ENCODE measurements at regions not wholly inside any gene's neighbourhood (a gene's known extent, or its start where the extent isn't known, plus 50 kb on each side); places are given as distances from the start of the nearest gene placed in this dataset.

DNA sequence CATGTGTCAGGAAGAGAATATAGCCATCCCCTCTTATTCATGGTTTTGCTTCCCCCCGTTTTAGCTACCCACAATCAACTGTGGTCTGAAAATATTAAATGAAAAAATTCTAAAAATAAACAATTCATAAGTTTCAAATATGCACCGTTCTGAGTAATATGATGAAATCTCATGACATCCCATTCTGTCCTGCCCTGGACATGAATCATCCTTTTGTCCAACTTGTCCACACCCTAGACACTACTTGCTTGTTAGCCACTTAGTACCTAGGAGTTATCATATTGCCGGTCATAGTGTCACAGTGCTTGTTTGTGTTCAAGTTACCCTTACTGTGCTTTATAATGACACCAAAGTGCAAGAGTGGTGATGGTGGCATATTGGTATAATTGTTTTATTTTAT lies 113.5 kb downstream of the CAAP1 start:
- Mint-ChIP-seq H3K27me3 (ENCODE audit: insufficient read depth, unreplicated experiment) (no peaks in the 10 kb centered on the region), H3K36me3 (ENCODE audit: insufficient read depth, unreplicated experiment) (no peaks in the 10 kb centered on the region), H3K4me3 (ENCODE audit: unreplicated experiment) (no peak overlapping the region), H3K9me3 (ENCODE audit: unreplicated experiment) (no peaks in the 10 kb centered on the region), H3K4me1 (ENCODE audit: insufficient read depth, unreplicated experiment) (peaks cover 16% of the 10 kb centered on the region), H3K27ac (ENCODE audit: low read depth, unreplicated experiment) (peak overlapping the region; percentile 85)
- ChIA-PET CTCF (no interaction called here), POLR2A (interaction anchor here (1.7 kb wide), 1 partner anchor 10 kb away, joined by 7 read pairs; no protein-coding TSS in a partner anchor)
- DNase-seq (ENCODE audit: unreplicated experiment): peak; percentile 61
- no TSS peak for BruUV-seq (replicated peaks)
- intact Hi-C loops (cut with micrococcal nuclease): no loop called here
- TF ChIP-seq, protein P1, sequence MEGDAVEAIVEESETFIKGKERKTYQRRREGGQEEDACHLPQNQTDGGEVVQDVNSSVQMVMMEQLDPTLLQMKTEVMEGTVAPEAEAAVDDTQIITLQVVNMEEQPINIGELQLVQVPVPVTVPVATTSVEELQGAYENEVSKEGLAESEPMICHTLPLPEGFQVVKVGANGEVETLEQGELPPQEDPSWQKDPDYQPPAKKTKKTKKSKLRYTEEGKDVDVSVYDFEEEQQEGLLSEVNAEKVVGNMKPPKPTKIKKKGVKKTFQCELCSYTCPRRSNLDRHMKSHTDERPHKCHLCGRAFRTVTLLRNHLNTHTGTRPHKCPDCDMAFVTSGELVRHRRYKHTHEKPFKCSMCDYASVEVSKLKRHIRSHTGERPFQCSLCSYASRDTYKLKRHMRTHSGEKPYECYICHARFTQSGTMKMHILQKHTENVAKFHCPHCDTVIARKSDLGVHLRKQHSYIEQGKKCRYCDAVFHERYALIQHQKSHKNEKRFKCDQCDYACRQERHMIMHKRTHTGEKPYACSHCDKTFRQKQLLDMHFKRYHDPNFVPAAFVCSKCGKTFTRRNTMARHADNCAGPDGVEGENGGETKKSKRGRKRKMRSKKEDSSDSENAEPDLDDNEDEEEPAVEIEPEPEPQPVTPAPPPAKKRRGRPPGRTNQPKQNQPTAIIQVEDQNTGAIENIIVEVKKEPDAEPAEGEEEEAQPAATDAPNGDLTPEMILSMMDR (IDR thresholded peaks at IDR 0.05; ENCODE audit: unreplicated experiment): no peak

DNA sequence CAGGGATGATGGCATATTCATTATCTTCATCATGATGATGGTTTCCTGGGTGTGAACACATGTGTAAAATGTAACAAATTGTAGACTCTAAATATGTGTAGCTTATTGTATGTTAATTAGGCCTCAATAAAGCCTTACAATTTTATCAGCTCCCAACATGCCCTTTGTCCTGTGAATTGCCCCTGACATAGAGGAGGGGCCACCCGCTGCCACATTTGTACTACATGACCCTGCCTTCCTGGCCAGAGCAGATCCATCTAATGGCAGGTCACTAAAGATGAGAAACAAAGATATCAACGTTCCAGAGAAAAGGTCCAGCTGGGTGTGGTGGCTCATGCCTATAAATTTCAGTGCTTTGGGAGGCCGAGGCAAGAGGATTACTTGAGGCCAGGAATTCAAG lies 117.2 kb downstream of the CAAP1 start:
- DNase-seq (ENCODE audit: unreplicated experiment): no peak
- Mint-ChIP-seq H3K36me3 (ENCODE audit: insufficient read depth, unreplicated experiment) (no peaks in the 10 kb centered on the region), H3K4me3 (ENCODE audit: unreplicated experiment) (no peak overlapping the region), H3K4me1 (ENCODE audit: insufficient read depth, unreplicated experiment) (peaks cover 10% of the 10 kb centered on the region), H3K9me3 (ENCODE audit: unreplicated experiment) (no peaks in the 10 kb centered on the region), H3K27ac (ENCODE audit: low read depth, unreplicated experiment) (no peak overlapping the region), H3K27me3 (ENCODE audit: insufficient read depth, unreplicated experiment) (no peaks in the 10 kb centered on the region)
- TF ChIP-seq, protein P1 (IDR thresholded peaks at IDR 0.05; ENCODE audit: unreplicated experiment): no peak
- ChIA-PET POLR2A (no interaction called here), CTCF (interaction anchor here (1.7 kb wide), 1 partner anchor 29 kb away, joined by 5 read pairs; no protein-coding TSS in a partner anchor)
- intact Hi-C loops (cut with micrococcal nuclease): no loop called here
- no TSS peak for BruUV-seq (replicated peaks)

- Mint-ChIP-seq H3K4me1 (ENCODE audit: insufficient read depth, unreplicated experiment) (no peaks in the 10 kb centered on the region), H3K27me3 (ENCODE audit: insufficient read depth, unreplicated experiment) (no peaks in the 10 kb centered on the region), H3K36me3 (ENCODE audit: insufficient read depth, unreplicated experiment) (no peaks in the 10 kb centered on the region), H3K9me3 (ENCODE audit: unreplicated experiment) (no peaks in the 10 kb centered on the region), H3K4me3 (ENCODE audit: unreplicated experiment) (no peak overlapping the region), H3K27ac (ENCODE audit: low read depth, unreplicated experiment) (no peak overlapping the region)
- intact Hi-C loops (cut with micrococcal nuclease): no loop called here
- no peak for DNase-seq (ENCODE audit: unreplicated experiment)
- no TSS peak for BruUV-seq (replicated peaks)
- TF ChIP-seq, protein P1 (IDR thresholded peaks at IDR 0.05; ENCODE audit: unreplicated experiment): no peak
- ChIA-PET CTCF (interaction anchor here (0.6 kb wide), 1 partner anchor 89 kb away, joined by 3 read pairs; no protein-coding TSS in a partner anchor), POLR2A (interaction anchor here (0.6 kb wide), 1 partner anchor 827 kb away, joined by 4 read pairs; no protein-coding TSS in a partner anchor)
Measured at GRCh38 chr9:26773056-26773455, 119.5 kb downstream of the CAAP1 start.

GRCh38 chr9:26770821-26771220 lies 121.8 kb downstream of the CAAP1 start:
- Mint-ChIP-seq H3K4me3 (ENCODE audit: unreplicated experiment) (no peak overlapping the region), H3K4me1 (ENCODE audit: insufficient read depth, unreplicated experiment) (no peaks in the 10 kb centered on the region), H3K27ac (ENCODE audit: low read depth, unreplicated experiment) (no peak overlapping the region), H3K27me3 (ENCODE audit: insufficient read depth, unreplicated experiment) (no peaks in the 10 kb centered on the region), H3K9me3 (ENCODE audit: unreplicated experiment) (no peaks in the 10 kb centered on the region), H3K36me3 (ENCODE audit: insufficient read depth, unreplicated experiment) (no peaks in the 10 kb centered on the region)
- TF ChIP-seq, protein P1 (IDR thresholded peaks at IDR 0.05; ENCODE audit: unreplicated experiment): no peak
- ChIA-PET CTCF (no interaction called here), POLR2A (no interaction called here)
- BruUV-seq (replicated peaks): no TSS peak
- intact Hi-C loops (cut with micrococcal nuclease): no loop called here
- DNase-seq (ENCODE audit: unreplicated experiment): no peak

Measured in MCF 10A (cell line).